Chondrocyte (in vitro differentiated cells): ENCODE measurements at regions not wholly inside any gene's neighbourhood (a gene's known extent, or its start where the extent isn't known, plus 50 kb on each side); places are given as distances from the start of the nearest gene placed in this dataset.
A peak's percentile ranks its signal among the peaks of the same experiment; 100 is the strongest.

Experiments used
- DNase-seq: peaks from one replicate; pipeline ENCODE4 v3.0.0; 2021; ENCODE audit warnings: mixed read lengths, low spot score
- H3K27ac Mint-ChIP-seq: one replicate; pipeline ENCODE4 v1.8.0; 2021; ENCODE audit warnings: mild to moderate bottlenecking, moderate library complexity, mixed read lengths; ENCODE audit not compliant: unreplicated experiment
- H3K27me3 Mint-ChIP-seq: 2 replicates; pipeline ENCODE4 v1.8.0; 2021; ENCODE audit warnings: low read depth, mixed read lengths
- H3K36me3 Mint-ChIP-seq: 2 replicates; pipeline ENCODE4 v1.8.0; 2021; ENCODE audit warnings: low read depth, mixed read lengths
- H3K4me1 Mint-ChIP-seq: 2 replicates; pipeline ENCODE4 v1.8.0; 2021; ENCODE audit warnings: low read depth, mild to moderate bottlenecking, mixed read lengths
- H3K4me3 Mint-ChIP-seq: one replicate; pipeline ENCODE4 v1.8.0; 2021; ENCODE audit warnings: mild to moderate bottlenecking, moderate library complexity, mixed read lengths; ENCODE audit not compliant: unreplicated experiment
- H3K9me3 Mint-ChIP-seq: 2 replicates; pipeline ENCODE4 v1.8.0; 2021; ENCODE audit warnings: low read depth, mixed read lengths
- TF ChIP-seq, protein P1 (sequence below): fragments of 200-600 bp; sonication (generic); IDR thresholded peaks from 2 replicates; pipeline ENCODE4 v1.5.0; 2021; ENCODE audit warnings: antibody characterized with exemption, mild to moderate bottlenecking, moderate library complexity

DNA sequence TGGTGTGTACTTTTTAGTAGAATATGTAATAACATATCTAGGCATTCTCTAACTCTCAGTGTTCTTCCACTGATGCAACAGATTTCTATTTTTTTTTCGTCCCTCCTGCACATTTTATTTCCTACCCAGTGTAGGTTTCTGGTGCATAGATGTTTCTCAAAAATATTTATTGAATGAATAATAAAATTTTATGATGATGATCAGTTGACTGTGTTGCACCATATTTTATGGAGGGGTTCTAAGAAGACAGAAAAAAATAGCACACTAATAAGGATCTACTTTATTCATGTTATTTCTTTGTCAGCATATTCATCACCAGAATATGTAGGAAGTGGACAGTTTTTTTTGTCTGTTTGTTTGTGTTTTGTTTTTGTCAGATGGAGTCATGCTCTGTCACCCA lies 2529.3 kb downstream of the ARAP2 start:
- H3K4me3 Mint-ChIP-seq = no peak overlapping the region
- H3K27ac Mint-ChIP-seq = no peak overlapping the region
- no peak for DNase-seq
- peaks cover 6% of the 10 kb centered on the region for H3K36me3 Mint-ChIP-seq
- H3K9me3 Mint-ChIP-seq = peaks cover 27% of the 10 kb centered on the region
- H3K4me1 Mint-ChIP-seq = peaks cover 31% of the 10 kb centered on the region
- TF ChIP-seq, protein P1, sequence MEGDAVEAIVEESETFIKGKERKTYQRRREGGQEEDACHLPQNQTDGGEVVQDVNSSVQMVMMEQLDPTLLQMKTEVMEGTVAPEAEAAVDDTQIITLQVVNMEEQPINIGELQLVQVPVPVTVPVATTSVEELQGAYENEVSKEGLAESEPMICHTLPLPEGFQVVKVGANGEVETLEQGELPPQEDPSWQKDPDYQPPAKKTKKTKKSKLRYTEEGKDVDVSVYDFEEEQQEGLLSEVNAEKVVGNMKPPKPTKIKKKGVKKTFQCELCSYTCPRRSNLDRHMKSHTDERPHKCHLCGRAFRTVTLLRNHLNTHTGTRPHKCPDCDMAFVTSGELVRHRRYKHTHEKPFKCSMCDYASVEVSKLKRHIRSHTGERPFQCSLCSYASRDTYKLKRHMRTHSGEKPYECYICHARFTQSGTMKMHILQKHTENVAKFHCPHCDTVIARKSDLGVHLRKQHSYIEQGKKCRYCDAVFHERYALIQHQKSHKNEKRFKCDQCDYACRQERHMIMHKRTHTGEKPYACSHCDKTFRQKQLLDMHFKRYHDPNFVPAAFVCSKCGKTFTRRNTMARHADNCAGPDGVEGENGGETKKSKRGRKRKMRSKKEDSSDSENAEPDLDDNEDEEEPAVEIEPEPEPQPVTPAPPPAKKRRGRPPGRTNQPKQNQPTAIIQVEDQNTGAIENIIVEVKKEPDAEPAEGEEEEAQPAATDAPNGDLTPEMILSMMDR = no peak
- H3K27me3 Mint-ChIP-seq = no peaks in the 10 kb centered on the region

DNA sequence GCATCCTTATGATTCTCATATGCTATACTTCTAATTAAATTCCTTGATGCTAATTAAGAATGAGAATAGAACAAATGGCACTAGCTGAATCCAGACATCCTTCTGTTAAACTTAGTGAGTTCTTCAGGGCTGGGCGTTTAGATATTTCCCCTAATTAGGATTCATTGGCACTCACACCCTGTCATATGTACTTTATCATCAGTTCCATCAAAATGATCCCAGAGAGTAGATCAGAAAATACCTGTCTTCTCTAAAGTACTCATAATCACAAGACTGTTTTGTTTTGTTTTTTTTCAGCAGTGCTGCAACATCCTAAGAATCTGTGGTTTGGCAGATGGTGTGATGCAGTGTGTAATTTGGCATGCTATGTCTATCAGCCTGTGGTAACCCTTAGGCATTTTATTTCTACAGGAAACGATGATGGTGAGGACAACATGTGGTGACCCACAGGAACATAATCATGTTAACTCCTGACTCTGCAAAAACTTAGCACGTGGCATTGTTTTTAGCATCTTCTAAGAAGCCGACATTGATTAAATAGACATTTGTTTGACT lies 2528.4 kb downstream of the ARAP2 start:
- no peaks in the 10 kb centered on the region for H3K27me3 Mint-ChIP-seq
- TF ChIP-seq, protein P1 = no peak
- peaks cover 19% of the 10 kb centered on the region for H3K9me3 Mint-ChIP-seq
- H3K36me3 Mint-ChIP-seq = peaks cover 3% of the 10 kb centered on the region
- DNase-seq = no peak
- no peak overlapping the region for H3K4me3 Mint-ChIP-seq
- H3K27ac Mint-ChIP-seq = peak overlapping the region; percentile 39
- H3K4me1 Mint-ChIP-seq = peaks cover 31% of the 10 kb centered on the region

DNA sequence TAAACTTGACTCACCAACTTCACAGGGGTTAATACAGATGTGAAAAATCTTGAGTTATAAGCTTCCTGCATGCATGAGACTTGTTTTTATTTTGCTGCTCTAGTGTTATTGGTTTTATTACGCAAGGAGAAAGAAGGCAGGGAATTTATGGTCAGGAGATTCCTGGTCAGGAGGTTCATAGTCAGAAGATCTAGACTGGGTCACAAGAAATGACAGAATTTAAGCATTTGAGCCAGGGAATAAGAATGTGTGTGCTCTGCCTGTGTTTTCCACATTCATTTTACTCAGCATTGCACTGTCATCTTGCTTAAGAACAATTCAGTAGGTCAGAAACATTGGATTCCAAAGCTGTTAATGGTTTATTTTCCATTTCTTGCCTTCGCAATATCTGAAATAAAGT lies 2522.1 kb downstream of the ARAP2 start:
- TF ChIP-seq, protein P1 = no peak
- H3K36me3 Mint-ChIP-seq = peaks cover 2% of the 10 kb centered on the region

DNA sequence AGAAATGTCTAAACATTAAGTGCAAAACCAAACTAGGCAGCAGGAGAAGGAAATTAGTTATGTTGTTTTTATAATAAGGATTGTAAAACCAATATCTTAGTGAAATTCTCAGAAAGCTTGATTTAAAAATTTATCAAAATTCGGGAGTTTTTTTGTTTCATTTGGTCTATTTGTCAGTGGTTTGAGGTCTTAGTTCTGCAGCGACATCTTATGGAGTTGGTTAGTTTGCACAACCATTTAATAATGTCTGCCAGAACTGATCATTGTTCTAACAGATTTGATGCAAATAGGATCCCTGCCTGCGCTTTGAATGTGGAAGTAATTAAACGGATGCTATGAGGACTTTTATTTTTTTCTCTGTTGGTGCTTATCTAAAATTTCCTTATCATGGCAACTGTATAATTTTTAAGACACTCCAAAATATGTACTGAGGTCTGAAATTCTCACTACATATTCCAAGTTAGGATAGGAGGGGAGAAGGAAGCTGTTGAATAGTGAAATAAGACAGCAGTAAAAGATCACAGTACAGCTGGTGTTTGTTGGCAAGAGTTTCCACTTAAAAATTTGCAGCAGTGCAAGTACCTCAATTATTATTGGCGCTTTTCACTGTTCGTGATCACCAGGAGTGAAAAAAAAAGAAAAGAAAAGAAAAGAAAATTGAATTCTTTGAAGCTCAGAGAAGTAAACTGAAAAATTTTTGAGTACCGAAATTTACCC lies 2521.4 kb downstream of the ARAP2 start:
- Mint-ChIP-seq H3K4me3 (no peak overlapping the region), H3K27ac (no peak overlapping the region), H3K36me3 (no peaks in the 10 kb centered on the region), H3K9me3 (peaks cover under 1% of the 10 kb centered on the region), H3K27me3 (no peaks in the 10 kb centered on the region), H3K4me1 (peaks cover 8% of the 10 kb centered on the region)
- TF ChIP-seq, protein P1 = no peak
- DNase-seq = no peak

More for the DNA sequence above, 2522.1 kb downstream of the ARAP2 start:
- no peaks in the 10 kb centered on the region for H3K27me3 Mint-ChIP-seq
- no peak overlapping the region for H3K27ac Mint-ChIP-seq
- no peak overlapping the region for H3K4me3 Mint-ChIP-seq
- peaks cover 8% of the 10 kb centered on the region for H3K4me1 Mint-ChIP-seq
- DNase-seq = no peak
- H3K9me3 Mint-ChIP-seq = peaks cover 5% of the 10 kb centered on the region

DNA sequence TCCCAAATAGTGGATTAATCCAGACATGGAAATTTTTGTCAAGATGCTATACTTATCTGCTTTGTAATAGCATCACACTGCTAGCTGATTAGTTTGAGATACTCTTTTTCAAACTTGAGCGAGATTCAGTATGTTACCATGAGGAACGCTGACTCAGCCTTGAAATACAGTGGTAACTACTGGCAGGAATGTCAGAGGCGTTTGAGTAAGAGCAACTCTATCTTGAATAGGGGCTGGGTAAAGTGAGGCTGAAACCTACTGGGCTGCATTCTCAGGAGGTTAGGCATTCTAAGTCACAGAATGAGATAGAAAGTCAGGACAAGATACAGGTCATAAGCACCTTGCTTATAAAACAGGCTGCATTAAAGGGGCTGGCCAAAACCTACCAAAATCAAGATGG lies 2519.6 kb downstream of the ARAP2 start:
- TF ChIP-seq, protein P1 = no peak
- H3K27ac Mint-ChIP-seq = no peak overlapping the region
- no peaks in the 10 kb centered on the region for H3K9me3 Mint-ChIP-seq
- no peak for DNase-seq
- H3K36me3 Mint-ChIP-seq = no peaks in the 10 kb centered on the region
- H3K4me1 Mint-ChIP-seq = peaks cover 8% of the 10 kb centered on the region
- no peaks in the 10 kb centered on the region for H3K27me3 Mint-ChIP-seq
- H3K4me3 Mint-ChIP-seq = no peak overlapping the region
